Stomach (tissue), 8 donors: ENCODE measurements at regions not wholly inside any gene's neighbourhood (a gene's known extent, or its start where the extent isn't known, plus 50 kb on each side); places are given as distances from the start of the nearest gene placed in this dataset.

Experiments used
- DNase-seq, 2 donors: peaks; one replicate each; pipeline versions ENCODE4 v3.0.0 to v3.0.0-alpha.2; 2013 to 2019
- H3K27ac ChIP-seq, 5 donors: fragments of 200-600 bp in 4 of 5; sonication (generic) in 4 of 5; one replicate each; pipeline ENCODE4 v1.5.1; 2013 to 2019; ENCODE audit warnings: mild to moderate bottlenecking in 1 of 5, moderate library complexity in 1 of 5
- H3K27me3 ChIP-seq, 3 donors: fragments of 200-600 bp; sonication (generic); one replicate each; pipeline ENCODE4 v1.5.1; 2017 to 2019; ENCODE audit warnings: mixed run types in 1 of 3
- H3K36me3 ChIP-seq, 4 donors: fragments of 200-600 bp; sonication (generic); 1 replicate in 3 of 4; 2 replicates in 1 of 4; pipeline ENCODE4 v1.5.1; 2016 to 2019
- H3K4me1 ChIP-seq, 4 donors: fragments of 200-600 bp; sonication (generic); one replicate each; pipeline ENCODE4 v1.5.1; 2016 to 2019
- H3K4me3 ChIP-seq, 4 donors: fragments of 200-600 bp; sonication (generic) in 3 of 4; one replicate each; pipeline ENCODE4 v1.5.1; 2016 to 2019; ENCODE audit warnings: mild to moderate bottlenecking in 1 of 4
- H3K9me3 ChIP-seq, 4 donors: fragments of 200-600 bp; sonication (generic); one replicate each; pipeline ENCODE4 v1.5.1; 2016 to 2019
- CTCF ChIP-seq, 7 experiments: fragments of 450-650 bp in 4 of 7; fragments of 200-600 bp in 3 of 7; sonication (generic) in 3 of 7; IDR thresholded peaks; one replicate each; pipeline ENCODE4 v1.5.1; 2016 to 2019; ENCODE audit warnings: antibody characterized with exemption in 7 of 7, control low read depth in 2 of 7, mild to moderate bottlenecking in 1 of 7
- EP300 ChIP-seq: sonication (generic); formaldehyde crosslinking; IDR thresholded peaks from one replicate; pipeline ENCODE4 v1.6.1; 2017; ENCODE audit warnings: antibody characterized with exemption
- POLR2A ChIP-seq, 4 donors: fragments of 450-650 bp; IDR thresholded peaks; one replicate each; pipeline ENCODE4 v1.6.1; 2016; ENCODE audit warnings: antibody characterized with exemption in 4 of 4, control low read depth in 2 of 4, mild to moderate bottlenecking in 1 of 4, moderate library complexity in 1 of 4
- POLR2AphosphoS5 ChIP-seq, 3 donors: sonication (generic); formaldehyde crosslinking; IDR thresholded peaks; one replicate each; pipeline ENCODE4 v1.6.1; 2016; ENCODE audit warnings: antibody characterized with exemption in 3 of 3
- WGBS, 5 donors: extraction: QIAGEN DNeasy Blood & Tissue Kit in 3 of 5; methylation state at CpG; one replicate each; pipeline versions ENCODE4 v1.1.5 to v1.1.7; 2013 to 2018; 5-methylcytosine and 5-hydroxymethylcytosine counted together
- intact Hi-C: fragments of 100-400 bp; cut with DNase I; formaldehyde crosslinking; loops from one replicate; pipeline ENCODE4 v1.15.1; 2023; ENCODE audit warnings: low total_unique reads
- donor health status: healthy with polysubstance abuse.
- donor health status: Bipolar disorder and iron deficiency.
- donor health status: healthy.

DNA sequence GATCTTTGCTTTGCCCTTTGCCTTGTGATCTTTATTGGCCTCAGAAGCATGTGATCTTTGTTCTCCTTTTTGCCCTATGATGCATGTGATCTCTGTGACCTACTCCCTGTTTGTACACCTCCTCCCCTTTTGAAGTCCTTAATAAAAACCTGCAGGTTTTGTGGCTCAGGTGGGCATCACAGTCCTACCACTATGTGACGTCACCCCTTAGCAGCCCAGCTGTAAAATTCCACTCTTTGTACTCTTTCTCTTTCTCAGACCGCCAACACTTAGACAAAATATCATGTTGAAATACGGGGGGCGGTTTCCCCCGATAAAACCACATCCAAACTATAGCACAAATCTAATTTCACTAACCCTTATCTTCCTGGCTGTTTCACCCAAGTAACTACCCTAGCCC is 76.7 kb upstream of the RAPGEF4 start:
- no peak for DNase-seq
- intact Hi-C loops = no loop called here
- H3K36me3 ChIP-seq = no peaks in the 10 kb centered on the region
- no peak overlapping the region for H3K27ac ChIP-seq
- no peaks in the 10 kb centered on the region for H3K4me1 ChIP-seq
- no peak for TF ChIP-seq EP300
- TF ChIP-seq POLR2AphosphoS5 (IDR thresholded peaks at IDR 0.05) = no peak
- TF ChIP-seq CTCF (IDR thresholded peaks at IDR 0.05) = no peak
- TF ChIP-seq POLR2A (IDR thresholded peaks at IDR 0.05) = no peak
- no peaks in the 10 kb centered on the region for H3K27me3 ChIP-seq
- peaks cover 0 to 23% (median 16%) of the 10 kb centered on the region in 4 donors for H3K9me3 ChIP-seq
- WGBS, 5 donors = 86 to 94% (median 90%) methylated on average over 5 of the region's 5 CpGs
- H3K4me3 ChIP-seq = no peak overlapping the region

GRCh38 chr2:172662099-172662498 is 73.5 kb upstream of the RAPGEF4 start:
- peaks cover 0 to 28% (median 18%) of the 10 kb centered on the region in 4 donors for H3K9me3 ChIP-seq
- WGBS, 5 donors = 58 to 71% (median 62%) methylated on average over 3 of the region's 3 CpGs
- H3K4me1 ChIP-seq = no peaks in the 10 kb centered on the region
- no peak for DNase-seq
- no peak overlapping the region for H3K4me3 ChIP-seq
- intact Hi-C loops = no loop called here
- no peak for TF ChIP-seq POLR2AphosphoS5 (IDR thresholded peaks at IDR 0.05)
- TF ChIP-seq EP300 = no peak
- TF ChIP-seq POLR2A (IDR thresholded peaks at IDR 0.05) = no peak
- no peak for TF ChIP-seq CTCF (IDR thresholded peaks at IDR 0.05)
- H3K27me3 ChIP-seq = no peaks in the 10 kb centered on the region
- H3K27ac ChIP-seq = no peak overlapping the region
- no peaks in the 10 kb centered on the region for H3K36me3 ChIP-seq

- no peak for TF ChIP-seq POLR2A (IDR thresholded peaks at IDR 0.05)
- TF ChIP-seq CTCF (IDR thresholded peaks at IDR 0.05) = no peak
- Histone ChIP-seq H3K27me3 (no peaks in the 10 kb centered on the region), H3K4me1 (no peaks in the 10 kb centered on the region), H3K27ac (no peak overlapping the region), H3K9me3 (peaks cover 0 to 5% (median 2%) of the 10 kb centered on the region in 4 donors), H3K4me3 (no peak overlapping the region), H3K36me3 (no peaks in the 10 kb centered on the region)
- 64 to 76% (median 72%) methylated on average over 1 of the region's 1 CpG for WGBS, 5 donors
- DNase-seq = no peak
- intact Hi-C loops = no loop called here
Observed at GRCh38 chr2:172664766-172665165, 70.9 kb upstream of the RAPGEF4 start.

GRCh38 chr2:172667581-172668325 is 67.9 kb upstream of the RAPGEF4 start:
- Histone ChIP-seq H3K36me3 (no peaks in the 10 kb centered on the region), H3K27ac (no peak overlapping the region), H3K27me3 (no peaks in the 10 kb centered on the region), H3K4me3 (no peak overlapping the region), H3K9me3 (peaks cover 0 to 5% (median 2%) of the 10 kb centered on the region in 4 donors), H3K4me1 (peaks cover 0 to 5% (median under 1%) of the 10 kb centered on the region in 4 donors)
- no peak for DNase-seq
- intact Hi-C loops = no loop called here
- WGBS, 5 donors = 41 to 63% (median 58%) methylated on average over 3 of the region's 3 CpGs
- TF ChIP-seq CTCF (IDR thresholded peaks at IDR 0.05) (no peak), POLR2A (IDR thresholded peaks at IDR 0.05) (no peak), POLR2AphosphoS5 (IDR thresholded peaks at IDR 0.05) (no peak), EP300 (no peak)
